GM12872 (cell line): ENCODE measurements at regions not wholly inside any gene's neighbourhood (a gene's known extent, or its start where the extent isn't known, plus 50 kb on each side); places are given as distances from the start of the nearest gene placed in this dataset.

ENCODE experiments used
- CTCF ChIP-seq: IDR thresholded peaks from 3 replicates; pipeline ENCODE4 v1.5.1; 2011; ENCODE audit warnings: low read depth, mild to moderate bottlenecking, low read length, moderate library complexity; ENCODE audit not compliant: insufficient read depth

GRCh38 chr3:72324253-72324811 is 523.9 kb downstream of the SHQ1 start:
- no peak for TF ChIP-seq CTCF

GRCh38 chr3:72323773-72324172 is 524.5 kb downstream of the SHQ1 start:
- no peak for TF ChIP-seq CTCF

- no peak for TF ChIP-seq CTCF
Measured at GRCh38 chr3:72322264-72322976, 525.8 kb downstream of the SHQ1 start.

- no peak for TF ChIP-seq CTCF
Measured at GRCh38 chr3:72320955-72321303, 527.3 kb downstream of the SHQ1 start.

GRCh38 chr3:72320095-72320954 is 527.9 kb downstream of the SHQ1 start:
- TF ChIP-seq CTCF = no peak

- TF ChIP-seq CTCF = no peak
Measured at GRCh38 chr3:72319194-72320094, 528.8 kb downstream of the SHQ1 start.
